GM12878 (cell line): ENCODE measurements at regions not wholly inside any gene's neighbourhood (a gene's known extent, or its start where the extent isn't known, plus 50 kb on each side); places are given as distances from the start of the nearest gene placed in this dataset.

Experiments used
- HCFC1 ChIP-seq: fragments of 150-350 bp; IDR thresholded peaks from 2 replicates; pipeline ENCODE4 v1.6.1; 2014; ENCODE audit warnings: low read length
- MYC ChIP-seq: IDR thresholded peaks from 2 replicates; pipeline ENCODE4 v1.6.1; 2011; ENCODE audit warnings: mild to moderate bottlenecking, low read length, moderate library complexity, inconsistent platforms; ENCODE audit not compliant: insufficient read depth, insufficient replicate concordance, insufficient read length, severe bottlenecking
- POLR2AphosphoS2 ChIP-seq: IDR thresholded peaks from 2 replicates; pipeline ENCODE4 v1.6.1; 2011; ENCODE audit warnings: low read depth, mild to moderate bottlenecking, low read length, improper control_type of control experiment, moderate library complexity
- RELA ChIP-seq: fragments of 450-650 bp; IDR thresholded peaks from 2 replicates; pipeline ENCODE4 v1.8.0; 2014; ENCODE audit warnings: borderline replicate concordance; ENCODE audit not compliant: partially characterized antibody
- WRNIP1 ChIP-seq: IDR thresholded peaks from 2 replicates; pipeline ENCODE4 v1.6.1; 2011; ENCODE audit warnings: low read depth, low read length, improper control_type of control experiment, borderline replicate concordance
- TF ChIP-seq, protein P1 (sequence below), 3 experiments: IDR thresholded peaks in 2 of 3; conservative IDR thresholded peaks in 1 of 3; 2 replicates each; pipeline ENCODE4 v1.5.1; 2011; ENCODE audit warnings: low read depth in 3 of 3, low read length in 3 of 3, mild to moderate bottlenecking in 3 of 3, control low read depth in 2 of 3, moderate library complexity in 2 of 3, inconsistent platforms in 1 of 3, mixed read lengths in 1 of 3; ENCODE audit not compliant: control insufficient read depth in 2 of 3, insufficient read depth in 1 of 3; ENCODE audit errors: extremely low read depth in 1 of 3
- TF ChIP-seq, protein P2 (sequence below): IDR thresholded peaks from 2 replicates; pipeline ENCODE4 v1.6.1; 2012; ENCODE audit warnings: low read length, inconsistent platforms

DNA sequence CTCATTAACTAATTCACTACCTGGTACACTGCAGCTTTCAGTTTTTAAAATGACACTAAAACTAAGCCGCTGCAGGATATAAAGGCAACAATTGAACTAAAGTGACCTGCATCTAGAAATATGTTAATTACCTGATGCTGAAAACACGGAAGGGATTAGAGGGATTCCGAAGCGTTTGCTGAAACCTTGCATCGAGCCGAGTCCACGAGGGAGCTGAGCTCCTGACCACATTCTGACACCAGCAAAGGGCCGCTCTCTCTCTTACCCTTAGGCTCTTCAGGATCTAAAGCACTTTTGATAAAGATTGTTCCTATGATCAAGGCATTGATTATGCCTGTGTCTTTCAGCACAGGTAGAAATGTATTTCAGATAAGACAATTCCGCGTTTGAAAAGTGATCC lies 59.5 kb upstream of the CDKN3 start:
- TF ChIP-seq, protein P1, sequence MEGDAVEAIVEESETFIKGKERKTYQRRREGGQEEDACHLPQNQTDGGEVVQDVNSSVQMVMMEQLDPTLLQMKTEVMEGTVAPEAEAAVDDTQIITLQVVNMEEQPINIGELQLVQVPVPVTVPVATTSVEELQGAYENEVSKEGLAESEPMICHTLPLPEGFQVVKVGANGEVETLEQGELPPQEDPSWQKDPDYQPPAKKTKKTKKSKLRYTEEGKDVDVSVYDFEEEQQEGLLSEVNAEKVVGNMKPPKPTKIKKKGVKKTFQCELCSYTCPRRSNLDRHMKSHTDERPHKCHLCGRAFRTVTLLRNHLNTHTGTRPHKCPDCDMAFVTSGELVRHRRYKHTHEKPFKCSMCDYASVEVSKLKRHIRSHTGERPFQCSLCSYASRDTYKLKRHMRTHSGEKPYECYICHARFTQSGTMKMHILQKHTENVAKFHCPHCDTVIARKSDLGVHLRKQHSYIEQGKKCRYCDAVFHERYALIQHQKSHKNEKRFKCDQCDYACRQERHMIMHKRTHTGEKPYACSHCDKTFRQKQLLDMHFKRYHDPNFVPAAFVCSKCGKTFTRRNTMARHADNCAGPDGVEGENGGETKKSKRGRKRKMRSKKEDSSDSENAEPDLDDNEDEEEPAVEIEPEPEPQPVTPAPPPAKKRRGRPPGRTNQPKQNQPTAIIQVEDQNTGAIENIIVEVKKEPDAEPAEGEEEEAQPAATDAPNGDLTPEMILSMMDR (IDR thresholded peaks at IDR 0.05 in 2 of 3, conservative IDR thresholded peaks at IDR 0.05 in 1 of 3; ENCODE audit: control insufficient read depth in 2 of 3, extremely low read depth in 1 of 3, insufficient read depth in 1 of 3, low read depth in 3 of 3, low read length in 3 of 3), result no peak
- TF ChIP-seq MYC (no peak), RELA (no peak), HCFC1 (no peak), WRNIP1 (no peak), POLR2AphosphoS2 (no peak)
- TF ChIP-seq, protein P2, sequence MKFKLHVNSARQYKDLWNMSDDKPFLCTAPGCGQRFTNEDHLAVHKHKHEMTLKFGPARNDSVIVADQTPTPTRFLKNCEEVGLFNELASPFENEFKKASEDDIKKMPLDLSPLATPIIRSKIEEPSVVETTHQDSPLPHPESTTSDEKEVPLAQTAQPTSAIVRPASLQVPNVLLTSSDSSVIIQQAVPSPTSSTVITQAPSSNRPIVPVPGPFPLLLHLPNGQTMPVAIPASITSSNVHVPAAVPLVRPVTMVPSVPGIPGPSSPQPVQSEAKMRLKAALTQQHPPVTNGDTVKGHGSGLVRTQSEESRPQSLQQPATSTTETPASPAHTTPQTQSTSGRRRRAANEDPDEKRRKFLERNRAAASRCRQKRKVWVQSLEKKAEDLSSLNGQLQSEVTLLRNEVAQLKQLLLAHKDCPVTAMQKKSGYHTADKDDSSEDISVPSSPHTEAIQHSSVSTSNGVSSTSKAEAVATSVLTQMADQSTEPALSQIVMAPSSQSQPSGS, result no peak
